BJ (cell line): ENCODE measurements at regions not wholly inside any gene's neighbourhood (a gene's known extent, or its start where the extent isn't known, plus 50 kb on each side); places are given as distances from the start of the nearest gene placed in this dataset.

Experiments used
- CTCF ChIA-PET: fragments of 350-600 bp; formaldehyde crosslinking; extraction: SDS; loops from one replicate; lab custom pipeline; 2021; ENCODE audit warnings: antibody characterized with exemption, inconsistent platforms; lab: Yijun Ruan, JAX
- POLR2A ChIA-PET: fragments of 300-600 bp; sonication (Branson Sonifier 250); formaldehyde crosslinking; extraction: SDS; loops from one replicate; lab custom pipeline; 2021; ENCODE audit warnings: antibody characterized with exemption; lab: Charles Lee
- DNase-seq: peaks from one replicate; pipeline ENCODE4 v3.0.0-alpha.2; 2011; ENCODE audit warnings: low read depth
- H3K27me3 ChIP-seq: 2 replicates; pipeline ENCODE4 v1.6.0; 2011; ENCODE audit warnings: low read length; ENCODE audit not compliant: control insufficient read depth, insufficient read depth
- H3K36me3 ChIP-seq: 2 replicates; pipeline ENCODE4 v1.5.1; 2011; ENCODE audit warnings: low read length; ENCODE audit not compliant: control insufficient read depth, insufficient read depth
- H3K4me3 ChIP-seq: 2 replicates; pipeline ENCODE4 v1.5.1; 2011; ENCODE audit warnings: low read depth, mild to moderate bottlenecking, control low read depth, low read length
- CTCF ChIP-seq: IDR thresholded peaks from 2 replicates; pipeline ENCODE4 v1.5.1; 2011; ENCODE audit warnings: low read depth, mild to moderate bottlenecking, control low read depth, inconsistent platforms, low read length, moderate library complexity; ENCODE audit not compliant: insufficient read depth

GRCh38 chr14:82537831-82538230, 1004.2 kb upstream of the SEL1L start:
- no peak for DNase-seq
- TF ChIP-seq CTCF: no peak
- no peaks in the 10 kb centered on the region for H3K27me3 ChIP-seq
- CTCF ChIA-PET: no interaction called here
- H3K4me3 ChIP-seq: no peak overlapping the region
- H3K36me3 ChIP-seq: no peaks in the 10 kb centered on the region
- POLR2A ChIA-PET: no interaction called here

- POLR2A ChIA-PET: no interaction called here
- CTCF ChIA-PET: interaction anchor here (0.6 kb wide), 1 partner anchor 8 kb away, joined by 3 read pairs; no protein-coding TSS in a partner anchor
- TF ChIP-seq CTCF: no peak
- Histone ChIP-seq H3K36me3 (no peaks in the 10 kb centered on the region), H3K27me3 (no peaks in the 10 kb centered on the region), H3K4me3 (no peak overlapping the region)
- DNase-seq: no peak
Observed at GRCh38 chr14:82546401-82546800, 1012.7 kb upstream of the SEL1L start.

GRCh38 chr14:82549306-82549990, 1015.8 kb upstream of the SEL1L start:
- no peak for DNase-seq
- ChIA-PET POLR2A (no interaction called here), CTCF (no interaction called here)
- Histone ChIP-seq H3K4me3 (no peak overlapping the region), H3K36me3 (no peaks in the 10 kb centered on the region), H3K27me3 (no peaks in the 10 kb centered on the region)
- no peak for TF ChIP-seq CTCF

GRCh38 chr14:82562881-82563280, 1029.2 kb upstream of the SEL1L start:
- no peaks in the 10 kb centered on the region for H3K27me3 ChIP-seq
- ChIA-PET POLR2A (no interaction called here), CTCF (no interaction called here)
- no peak for DNase-seq
- no peak for TF ChIP-seq CTCF
- no peak overlapping the region for H3K4me3 ChIP-seq
- H3K36me3 ChIP-seq: no peaks in the 10 kb centered on the region

GRCh38 chr14:82565825-82566224, 1032.2 kb upstream of the SEL1L start:
- no peak for DNase-seq
- Histone ChIP-seq H3K36me3 (no peaks in the 10 kb centered on the region), H3K4me3 (no peak overlapping the region), H3K27me3 (no peaks in the 10 kb centered on the region)
- ChIA-PET CTCF (no interaction called here), POLR2A (no interaction called here)
- no peak for TF ChIP-seq CTCF
